GM12878 (cell line): ENCODE measurements at regions not wholly inside any gene's neighbourhood (a gene's known extent, or its start where the extent isn't known, plus 50 kb on each side); places are given as distances from the start of the nearest gene placed in this dataset.

ENCODE experiments used
- ATAC-seq: fragments of 200-7000 bp; cut with Tn5 transposase; 3 replicates; pipeline ENCODE4 v1.9.1; 2020; ENCODE audit warnings: mild to moderate bottlenecking, moderate library complexity
- BruUV-seq: library from RNA; stranded (reverse); fragments of 400-500 nt; replicated peaks from 2 replicates; lab custom pipeline; 2021; lab: Mats Ljungman, UMichigan
- CTCF ChIA-PET: fragments of 300-600 bp; sonication (Branson Sonifier 250); formaldehyde crosslinking; extraction: SDS; loops from one replicate; lab custom pipeline; 2021; ENCODE audit warnings: inconsistent platforms; lab: Yijun Ruan, JAX
- POLR2A ChIA-PET: fragments of 350-600 bp; formaldehyde crosslinking; extraction: SDS; loops from one replicate; lab custom pipeline; 2021; ENCODE audit warnings: inconsistent platforms; lab: Charles Lee
- RAD21 ChIA-PET: fragments of 300-600 bp; sonication (Branson Sonifier 250); formaldehyde crosslinking; loops from one replicate; lab custom pipeline; 2023; ENCODE audit warnings: antibody characterized with exemption; ENCODE audit not compliant: unreplicated experiment; lab: Charles Lee
- SMC1A ChIA-PET: fragments of 300-600 bp; sonication (Branson Sonifier 250); formaldehyde crosslinking; loops from one replicate; lab custom pipeline; 2023; ENCODE audit not compliant: unreplicated experiment, uncharacterized antibody; lab: Charles Lee
- DNase-seq: peaks from one replicate; pipeline ENCODE4 v3.0.0-alpha.2; 2011; ENCODE audit warnings: low read depth, low spot score
- FAIRE-seq: peaks from 3 replicates; lab custom pipeline; 2011; peaks lifted over from hg19 to GRCh38; lab: Jason Lieb, UNC
- H2AFZ ChIP-seq: 2 replicates; pipeline ENCODE4 v1.6.0; 2011; ENCODE audit warnings: low read depth, low read length, control low read depth; ENCODE audit not compliant: control insufficient read depth
- H3K27ac ChIP-seq: 2 replicates; pipeline ENCODE4 v1.5.1; 2011; ENCODE audit warnings: control low read depth; ENCODE audit not compliant: control insufficient read depth, insufficient read depth
- H3K27me3 ChIP-seq, 2 experiments: replicated peaks in 1 of 2; 2 replicates each; pipeline versions ENCODE4 v1.6.0 to v1.6.1; 2011; ENCODE audit warnings: low read length in 1 of 2; ENCODE audit not compliant: control insufficient read depth in 2 of 2, insufficient read depth in 2 of 2
- H3K36me3 ChIP-seq, 2 experiments: 2 replicates each; pipeline ENCODE4 v1.5.1; 2011; ENCODE audit warnings: low read length in 1 of 2; ENCODE audit not compliant: control insufficient read depth in 2 of 2, insufficient read depth in 2 of 2
- H3K4me1 ChIP-seq: 2 replicates; pipeline ENCODE4 v1.6.1; 2011; ENCODE audit warnings: mild to moderate bottlenecking, low read length, moderate library complexity, mixed read lengths; ENCODE audit not compliant: control insufficient read depth, insufficient read depth
- H3K4me2 ChIP-seq: 2 replicates; pipeline ENCODE4 v1.6.0; 2011; ENCODE audit warnings: control low read depth; ENCODE audit not compliant: control insufficient read depth, insufficient read depth
- H3K4me3 ChIP-seq: fragments of 200-600 bp; sonication (generic); 2 replicates; pipeline ENCODE4 v1.5.1; 2016
- H3K79me2 ChIP-seq: 2 replicates; pipeline ENCODE4 v1.6.0; 2011; ENCODE audit warnings: low read length; ENCODE audit not compliant: control insufficient read depth, insufficient read depth
- H3K9ac ChIP-seq: 2 replicates; pipeline ENCODE4 v1.8.0; 2011; ENCODE audit warnings: low read length, control low read depth, mixed read lengths; ENCODE audit not compliant: control insufficient read depth, insufficient read depth
- H3K9me3 ChIP-seq: replicated peaks from 3 replicates; pipeline ENCODE4 v1.5.1; 2011; ENCODE audit warnings: mild to moderate bottlenecking, low read length; ENCODE audit not compliant: control insufficient read depth, insufficient read depth
- H4K20me1 ChIP-seq: 2 replicates; pipeline ENCODE4 v1.6.0; 2011; ENCODE audit not compliant: control insufficient read depth, insufficient read depth
- CHD1 ChIP-seq: IDR thresholded peaks from 2 replicates; pipeline ENCODE4 v1.6.1; 2012; ENCODE audit warnings: low read depth, low read length, improper control_type of control experiment
- FOXM1 ChIP-seq: IDR thresholded peaks from 2 replicates; pipeline ENCODE4 v1.6.1; 2012; ENCODE audit warnings: low read depth, mild to moderate bottlenecking, inconsistent platforms, low read length, moderate library complexity
- MYB ChIP-seq: fragments of 150-350 bp; IDR thresholded peaks from 2 replicates; pipeline ENCODE4 v1.6.1; 2014; ENCODE audit warnings: mild to moderate bottlenecking, low read depth, low read length, borderline replicate concordance
- POLR2A ChIP-seq: IDR thresholded peaks from 2 replicates; pipeline ENCODE4 v1.6.1; 2011; ENCODE audit warnings: low read depth, mild to moderate bottlenecking, low read length
- ZNF217 ChIP-seq: fragments of 450-650 bp; IDR thresholded peaks from 2 replicates; pipeline ENCODE4 v1.6.1; 2017; ENCODE audit warnings: antibody characterized with exemption, mild to moderate bottlenecking
- in situ Hi-C: fragments of 300-500 bp; cut with MboI; formaldehyde crosslinking; loops from 9 replicates; pipeline ENCODE4 v1.14.3; 2018; ENCODE audit warnings: mixed read lengths
- intact Hi-C: fragments of 100-400 bp; cut with micrococcal nuclease; formaldehyde crosslinking; loops from one replicate; pipeline ENCODE4 v1.14.2; 2022; ENCODE audit not compliant: unreplicated experiment
- TF ChIP-seq, protein P1 (sequence below): fragments of 450-650 bp; IDR thresholded peaks from 2 replicates; pipeline ENCODE4 v1.6.1; 2014; ENCODE audit warnings: mild to moderate bottlenecking
- TF ChIP-seq, protein P2 (sequence below), 3 experiments: IDR thresholded peaks in 2 of 3; conservative IDR thresholded peaks in 1 of 3; 2 replicates each; pipeline ENCODE4 v1.5.1; 2011; ENCODE audit warnings: low read depth in 3 of 3, low read length in 3 of 3, mild to moderate bottlenecking in 3 of 3, control low read depth in 2 of 3, moderate library complexity in 2 of 3, inconsistent platforms in 1 of 3, mixed read lengths in 1 of 3; ENCODE audit not compliant: control insufficient read depth in 2 of 3, insufficient read depth in 1 of 3; ENCODE audit errors: extremely low read depth in 1 of 3
- TF ChIP-seq, protein P3 (sequence below): IDR thresholded peaks from 2 replicates; pipeline ENCODE4 v1.6.1; 2011; ENCODE audit warnings: borderline replicate concordance, low read depth, mild to moderate bottlenecking, moderate library complexity, low read length; ENCODE audit not compliant: insufficient read depth, poor library complexity, severe bottlenecking
- TF ChIP-seq, protein P4 (sequence below): fragments of 450-650 bp; IDR thresholded peaks from 2 replicates; pipeline ENCODE4 v1.6.1; 2017; ENCODE audit warnings: mild to moderate bottlenecking, low read depth, inconsistent platforms; ENCODE audit not compliant: poor library complexity, severe bottlenecking

DNA sequence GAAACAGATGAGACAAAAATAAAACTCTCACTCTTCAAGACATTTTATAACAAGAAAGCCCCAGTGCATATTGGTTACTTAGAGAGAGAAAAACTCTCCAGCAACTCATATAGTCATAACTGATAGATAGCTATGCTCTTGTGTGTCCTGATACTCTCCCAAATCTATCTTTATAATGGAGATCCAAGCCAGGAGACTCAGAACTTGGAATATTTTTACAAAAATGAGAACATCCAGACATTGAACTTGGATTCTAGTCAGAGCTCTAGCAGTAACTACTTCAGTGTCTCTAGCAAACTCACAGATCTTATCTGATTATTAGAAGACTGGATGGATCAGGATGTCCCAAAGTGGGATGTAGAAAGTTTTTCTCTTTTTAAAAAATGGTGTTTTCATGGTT, 412.7 kb upstream of the BRINP1 start:
- POLR2A ChIA-PET = no interaction called here
- Histone ChIP-seq H3K79me2 (no peaks in the 10 kb centered on the region), H3K27me3 (no peaks in the 10 kb centered on the region), H3K9ac (no peak overlapping the region), H3K27ac (no peak overlapping the region), H4K20me1 (no peaks in the 10 kb centered on the region), H3K9me3 (no peaks in the 10 kb centered on the region), H3K4me1 (no peaks in the 10 kb centered on the region), H3K4me3 (no peak overlapping the region), H3K36me3 (no peaks in the 10 kb centered on the region), H2AFZ (no peak overlapping the region), H3K4me2 (no peak overlapping the region)
- intact Hi-C loops = no loop called here
- RAD21 ChIA-PET = no interaction called here
- in situ Hi-C loops = no loop called here
- BruUV-seq = no TSS peak
- DNase-seq (no peak), FAIRE-seq (no peak), ATAC-seq (no peak)
- CTCF ChIA-PET = no interaction called here
- TF ChIP-seq, protein P1, sequence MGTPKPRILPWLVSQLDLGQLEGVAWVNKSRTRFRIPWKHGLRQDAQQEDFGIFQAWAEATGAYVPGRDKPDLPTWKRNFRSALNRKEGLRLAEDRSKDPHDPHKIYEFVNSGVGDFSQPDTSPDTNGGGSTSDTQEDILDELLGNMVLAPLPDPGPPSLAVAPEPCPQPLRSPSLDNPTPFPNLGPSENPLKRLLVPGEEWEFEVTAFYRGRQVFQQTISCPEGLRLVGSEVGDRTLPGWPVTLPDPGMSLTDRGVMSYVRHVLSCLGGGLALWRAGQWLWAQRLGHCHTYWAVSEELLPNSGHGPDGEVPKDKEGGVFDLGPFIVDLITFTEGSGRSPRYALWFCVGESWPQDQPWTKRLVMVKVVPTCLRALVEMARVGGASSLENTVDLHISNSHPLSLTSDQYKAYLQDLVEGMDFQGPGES = no peak
- TF ChIP-seq POLR2A = no peak
- TF ChIP-seq ZNF217 = no peak
- no peak for TF ChIP-seq MYB
- TF ChIP-seq, protein P2, sequence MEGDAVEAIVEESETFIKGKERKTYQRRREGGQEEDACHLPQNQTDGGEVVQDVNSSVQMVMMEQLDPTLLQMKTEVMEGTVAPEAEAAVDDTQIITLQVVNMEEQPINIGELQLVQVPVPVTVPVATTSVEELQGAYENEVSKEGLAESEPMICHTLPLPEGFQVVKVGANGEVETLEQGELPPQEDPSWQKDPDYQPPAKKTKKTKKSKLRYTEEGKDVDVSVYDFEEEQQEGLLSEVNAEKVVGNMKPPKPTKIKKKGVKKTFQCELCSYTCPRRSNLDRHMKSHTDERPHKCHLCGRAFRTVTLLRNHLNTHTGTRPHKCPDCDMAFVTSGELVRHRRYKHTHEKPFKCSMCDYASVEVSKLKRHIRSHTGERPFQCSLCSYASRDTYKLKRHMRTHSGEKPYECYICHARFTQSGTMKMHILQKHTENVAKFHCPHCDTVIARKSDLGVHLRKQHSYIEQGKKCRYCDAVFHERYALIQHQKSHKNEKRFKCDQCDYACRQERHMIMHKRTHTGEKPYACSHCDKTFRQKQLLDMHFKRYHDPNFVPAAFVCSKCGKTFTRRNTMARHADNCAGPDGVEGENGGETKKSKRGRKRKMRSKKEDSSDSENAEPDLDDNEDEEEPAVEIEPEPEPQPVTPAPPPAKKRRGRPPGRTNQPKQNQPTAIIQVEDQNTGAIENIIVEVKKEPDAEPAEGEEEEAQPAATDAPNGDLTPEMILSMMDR (IDR thresholded peaks at IDR 0.05 in 2 of 3, conservative IDR thresholded peaks at IDR 0.05 in 1 of 3; ENCODE audit: control insufficient read depth in 2 of 3, extremely low read depth in 1 of 3, insufficient read depth in 1 of 3, low read depth in 3 of 3, low read length in 3 of 3) = no peak
- no peak for TF ChIP-seq CHD1
- TF ChIP-seq, protein P3, sequence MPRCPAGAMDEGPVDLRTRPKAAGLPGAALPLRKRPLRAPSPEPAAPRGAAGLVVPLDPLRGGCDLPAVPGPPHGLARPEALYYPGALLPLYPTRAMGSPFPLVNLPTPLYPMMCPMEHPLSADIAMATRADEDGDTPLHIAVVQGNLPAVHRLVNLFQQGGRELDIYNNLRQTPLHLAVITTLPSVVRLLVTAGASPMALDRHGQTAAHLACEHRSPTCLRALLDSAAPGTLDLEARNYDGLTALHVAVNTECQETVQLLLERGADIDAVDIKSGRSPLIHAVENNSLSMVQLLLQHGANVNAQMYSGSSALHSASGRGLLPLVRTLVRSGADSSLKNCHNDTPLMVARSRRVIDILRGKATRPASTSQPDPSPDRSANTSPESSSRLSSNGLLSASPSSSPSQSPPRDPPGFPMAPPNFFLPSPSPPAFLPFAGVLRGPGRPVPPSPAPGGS = no peak
- no peak for TF ChIP-seq FOXM1
- TF ChIP-seq, protein P4, sequence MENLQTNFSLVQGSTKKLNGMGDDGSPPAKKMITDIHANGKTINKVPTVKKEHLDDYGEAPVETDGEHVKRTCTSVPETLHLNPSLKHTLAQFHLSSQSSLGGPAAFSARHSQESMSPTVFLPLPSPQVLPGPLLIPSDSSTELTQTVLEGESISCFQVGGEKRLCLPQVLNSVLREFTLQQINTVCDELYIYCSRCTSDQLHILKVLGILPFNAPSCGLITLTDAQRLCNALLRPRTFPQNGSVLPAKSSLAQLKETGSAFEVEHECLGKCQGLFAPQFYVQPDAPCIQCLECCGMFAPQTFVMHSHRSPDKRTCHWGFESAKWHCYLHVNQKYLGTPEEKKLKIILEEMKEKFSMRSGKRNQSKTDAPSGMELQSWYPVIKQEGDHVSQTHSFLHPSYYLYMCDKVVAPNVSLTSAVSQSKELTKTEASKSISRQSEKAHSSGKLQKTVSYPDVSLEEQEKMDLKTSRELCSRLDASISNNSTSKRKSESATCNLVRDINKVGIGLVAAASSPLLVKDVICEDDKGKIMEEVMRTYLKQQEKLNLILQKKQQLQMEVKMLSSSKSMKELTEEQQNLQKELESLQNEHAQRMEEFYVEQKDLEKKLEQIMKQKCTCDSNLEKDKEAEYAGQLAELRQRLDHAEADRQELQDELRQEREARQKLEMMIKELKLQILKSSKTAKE = no peak
- SMC1A ChIA-PET = no interaction called here
